ENCODE measurements at regions not wholly inside any gene's neighbourhood (a gene's known extent, or its start where the extent isn't known, plus 50 kb on each side); places are given as distances from the start of the nearest gene placed in this dataset.

- POLR2A ChIA-PET, result no interaction called here
- no peak overlapping the region for H3K4me3 ChIP-seq (ENCODE audit: low read depth, low read length)
These were observed 647.0 kb upstream of the NXPH2 start for GRCh38 chr2:139427164-139427563.

GRCh38 chr2:139424101-139424500, 643.9 kb upstream of the NXPH2 start:
- CTCF ChIA-PET, result interaction anchor here (0.6 kb wide), 1 partner anchor 18 kb away, joined by 3 read pairs; no protein-coding TSS in a partner anchor

More at GRCh38 chr2:139427164-139427563, 647.0 kb upstream of the NXPH2 start:
- Histone ChIP-seq H3K27ac (ENCODE audit: extremely low read depth, low read depth, low read length) (no peak overlapping the region), H3K9me3 (ENCODE audit: control insufficient read depth, insufficient read depth, low read depth, low read length) (no peaks in the 10 kb centered on the region), H3K4me1 (ENCODE audit: control insufficient read depth, insufficient read depth, low read length) (no peaks in the 10 kb centered on the region), H3K36me3 (ENCODE audit: control insufficient read depth in 2 of 2, insufficient read depth in 1 of 2, low read length in 2 of 2) (no peaks in the 10 kb centered on the region)
- CTCF ChIA-PET, result interaction anchor here (0.6 kb wide), 1 partner anchor 263 kb away, joined by 4 read pairs; no protein-coding TSS in a partner anchor
- no peak for TF ChIP-seq HIC1 (tag by site-specific recombination; IDR thresholded peaks at IDR 0.05)
- TF ChIP-seq YY1 (tag by site-specific recombination; IDR thresholded peaks at IDR 0.05), result no peak
- no peak for TF ChIP-seq ZNF211 (tag by site-specific recombination; IDR thresholded peaks at IDR 0.05; ENCODE audit: low read depth)
- TF ChIP-seq ZBTB17 (tag by site-specific recombination; IDR thresholded peaks at IDR 0.05), result no peak
- TF ChIP-seq ELK4 (IDR thresholded peaks at IDR 0.05; ENCODE audit: borderline replicate concordance, low read depth, low read length), result no peak
- TF ChIP-seq ZNF548 (tag by site-specific recombination; IDR thresholded peaks at IDR 0.05), result no peak
- no peak for TF ChIP-seq ZNF544 (tag by site-specific recombination; IDR thresholded peaks at IDR 0.05)
- no peak for TF ChIP-seq ZNF292 (tag by site-specific recombination; IDR thresholded peaks at IDR 0.05; ENCODE audit: borderline replicate concordance, low read depth)
- TF ChIP-seq ZNF146 (tag by site-specific recombination; IDR thresholded peaks at IDR 0.05), result no peak
- TF ChIP-seq ZNF510 (tag by site-specific recombination; IDR thresholded peaks at IDR 0.05; ENCODE audit: insufficient replicate concordance), result no peak
- TF ChIP-seq ZNF501 (tag by site-specific recombination; IDR thresholded peaks at IDR 0.05), result no peak
- no peak for TF ChIP-seq HOXA7 (CRISPR knock-in tag; IDR thresholded peaks at IDR 0.05; ENCODE audit: borderline replicate concordance)
- no peak for TF ChIP-seq ZNF791 (tag by site-specific recombination; IDR thresholded peaks at IDR 0.05)
- TF ChIP-seq ZNF701 (tag by site-specific recombination; IDR thresholded peaks at IDR 0.05), result no peak

More at GRCh38 chr2:139424101-139424500, 643.9 kb upstream of the NXPH2 start:
- Histone ChIP-seq H3K36me3 (ENCODE audit: control insufficient read depth in 2 of 2, insufficient read depth in 1 of 2, low read length in 2 of 2) (no peaks in the 10 kb centered on the region), H3K9me3 (ENCODE audit: control insufficient read depth, insufficient read depth, low read depth, low read length) (no peaks in the 10 kb centered on the region), H3K4me1 (ENCODE audit: control insufficient read depth, insufficient read depth, low read length) (no peaks in the 10 kb centered on the region), H3K4me3 (ENCODE audit: low read depth, low read length) (no peak overlapping the region), H3K27ac (ENCODE audit: extremely low read depth, low read depth, low read length) (no peak overlapping the region)
- POLR2A ChIA-PET, result no interaction called here
- TF ChIP-seq ELK4 (IDR thresholded peaks at IDR 0.05; ENCODE audit: borderline replicate concordance, low read depth, low read length), result no peak
- TF ChIP-seq ZEB2 (tag by site-specific recombination; IDR thresholded peaks at IDR 0.05), result no peak
- TF ChIP-seq KLF10 (tag by site-specific recombination; IDR thresholded peaks at IDR 0.05), result no peak
- no peak for TF ChIP-seq ZBTB49 (tag by site-specific recombination; IDR thresholded peaks at IDR 0.05; ENCODE audit: low read depth)
- TF ChIP-seq ZNF768 (tag by site-specific recombination; IDR thresholded peaks at IDR 0.05), result no peak
- TF ChIP-seq KLF17 (tag by site-specific recombination; IDR thresholded peaks at IDR 0.05), result no peak
- TF ChIP-seq ZNF248 (tag by site-specific recombination; IDR thresholded peaks at IDR 0.05), result no peak
- TF ChIP-seq ZSCAN18 (tag by site-specific recombination; IDR thresholded peaks at IDR 0.05), result no peak
